Keratinocyte (primary cell): ENCODE measurements at regions not wholly inside any gene's neighbourhood (a gene's known extent, or its start where the extent isn't known, plus 50 kb on each side); places are given as distances from the start of the nearest gene placed in this dataset.

Source experiments
- EZH2 ChIP-seq: IDR thresholded peaks from one replicate; pipeline ENCODE4 v1.6.1; 2012; ENCODE audit warnings: inconsistent platforms, mild to moderate bottlenecking, low read length, moderate library complexity
- TF ChIP-seq, protein P1 (sequence below), 3 experiments: IDR thresholded peaks in 1 of 3; conservative IDR thresholded peaks in 1 of 3; optimal IDR thresholded peaks in 1 of 3; 2 replicates in 2 of 3; 3 replicates in 1 of 3; pipeline versions ENCODE3 to v1.5.1; 2011; ENCODE audit warnings: low read length in 3 of 3, mild to moderate bottlenecking in 3 of 3, moderate library complexity in 2 of 3, control low read depth in 1 of 3, inconsistent platforms in 1 of 3; ENCODE audit not compliant: insufficient read depth in 2 of 3; ENCODE audit errors: extremely low read depth in 1 of 3

GRCh38 chr1:87829360-87829759 lies 500.7 kb downstream of the LMO4 start:
- TF ChIP-seq, protein P1, sequence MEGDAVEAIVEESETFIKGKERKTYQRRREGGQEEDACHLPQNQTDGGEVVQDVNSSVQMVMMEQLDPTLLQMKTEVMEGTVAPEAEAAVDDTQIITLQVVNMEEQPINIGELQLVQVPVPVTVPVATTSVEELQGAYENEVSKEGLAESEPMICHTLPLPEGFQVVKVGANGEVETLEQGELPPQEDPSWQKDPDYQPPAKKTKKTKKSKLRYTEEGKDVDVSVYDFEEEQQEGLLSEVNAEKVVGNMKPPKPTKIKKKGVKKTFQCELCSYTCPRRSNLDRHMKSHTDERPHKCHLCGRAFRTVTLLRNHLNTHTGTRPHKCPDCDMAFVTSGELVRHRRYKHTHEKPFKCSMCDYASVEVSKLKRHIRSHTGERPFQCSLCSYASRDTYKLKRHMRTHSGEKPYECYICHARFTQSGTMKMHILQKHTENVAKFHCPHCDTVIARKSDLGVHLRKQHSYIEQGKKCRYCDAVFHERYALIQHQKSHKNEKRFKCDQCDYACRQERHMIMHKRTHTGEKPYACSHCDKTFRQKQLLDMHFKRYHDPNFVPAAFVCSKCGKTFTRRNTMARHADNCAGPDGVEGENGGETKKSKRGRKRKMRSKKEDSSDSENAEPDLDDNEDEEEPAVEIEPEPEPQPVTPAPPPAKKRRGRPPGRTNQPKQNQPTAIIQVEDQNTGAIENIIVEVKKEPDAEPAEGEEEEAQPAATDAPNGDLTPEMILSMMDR (optimal IDR thresholded peaks at IDR 0.05 in 1 of 3, IDR thresholded peaks at IDR 0.05 in 1 of 3, conservative IDR thresholded peaks at IDR 0.05 in 1 of 3; ENCODE audit: extremely low read depth in 1 of 3, insufficient read depth in 2 of 3, low read length in 3 of 3) = no peak
- no peak for TF ChIP-seq EZH2
